ENCODE measurements at regions not wholly inside any gene's neighbourhood (a gene's known extent, or its start where the extent isn't known, plus 50 kb on each side); places are given as distances from the start of the nearest gene placed in this dataset.

GRCh38 chr3:35216501-35217266 is 422.6 kb upstream of the ARPP21 start:
- TF ChIP-seq CTCF (IDR thresholded peaks at IDR 0.05) = no peak
- no peak for TF ChIP-seq POLR2A (IDR thresholded peaks at IDR 0.05)
